ENCODE measurements at regions not wholly inside any gene's neighbourhood (a gene's known extent, or its start where the extent isn't known, plus 50 kb on each side); places are given as distances from the start of the nearest gene placed in this dataset.

DNA sequence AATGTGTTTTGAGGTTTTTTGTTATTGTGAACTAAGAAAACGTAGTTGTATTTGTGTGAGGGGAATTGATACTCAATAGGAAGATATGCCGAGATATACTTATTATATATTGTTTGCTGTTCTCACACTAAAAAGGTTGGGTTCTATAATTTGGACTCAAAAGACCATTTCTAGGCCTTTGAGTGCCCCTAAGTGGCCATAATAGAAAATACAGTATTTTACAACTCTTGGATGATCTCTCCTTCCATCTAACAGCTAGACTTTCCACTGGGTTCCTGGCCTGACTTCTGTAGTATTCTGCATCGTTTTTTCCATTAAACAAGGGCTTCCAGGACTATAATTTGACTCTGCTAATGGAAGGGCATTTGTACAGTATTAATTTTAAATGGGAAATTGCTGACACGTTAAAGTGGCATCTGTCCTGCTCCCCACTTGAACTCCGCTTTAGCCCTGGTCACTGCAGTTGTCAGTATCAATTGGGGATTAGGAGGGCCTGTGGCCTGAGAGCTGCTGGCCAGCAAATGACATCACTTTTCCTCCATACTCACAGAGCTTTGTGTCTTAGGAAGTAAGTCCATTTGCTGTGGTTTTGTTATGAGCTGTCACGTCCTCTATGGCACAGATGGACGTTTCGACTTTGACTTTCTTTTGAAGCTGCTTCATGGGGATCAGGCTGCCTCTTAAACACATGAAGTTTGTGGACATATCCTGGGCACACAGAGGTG lies 176.9 kb downstream of the SLIT2 start:
- H3K27ac ChIP-seq, result no peak overlapping the region
- intact Hi-C loops (cut with DNase I), result loop anchor here in 1 of 2 donors (10.0 kb wide), 1 partner anchor 256 kb away; no protein-coding TSS in a partner anchor
- H3K9me3 ChIP-seq, result no peaks in the 10 kb centered on the region
- TF ChIP-seq, protein P1, sequence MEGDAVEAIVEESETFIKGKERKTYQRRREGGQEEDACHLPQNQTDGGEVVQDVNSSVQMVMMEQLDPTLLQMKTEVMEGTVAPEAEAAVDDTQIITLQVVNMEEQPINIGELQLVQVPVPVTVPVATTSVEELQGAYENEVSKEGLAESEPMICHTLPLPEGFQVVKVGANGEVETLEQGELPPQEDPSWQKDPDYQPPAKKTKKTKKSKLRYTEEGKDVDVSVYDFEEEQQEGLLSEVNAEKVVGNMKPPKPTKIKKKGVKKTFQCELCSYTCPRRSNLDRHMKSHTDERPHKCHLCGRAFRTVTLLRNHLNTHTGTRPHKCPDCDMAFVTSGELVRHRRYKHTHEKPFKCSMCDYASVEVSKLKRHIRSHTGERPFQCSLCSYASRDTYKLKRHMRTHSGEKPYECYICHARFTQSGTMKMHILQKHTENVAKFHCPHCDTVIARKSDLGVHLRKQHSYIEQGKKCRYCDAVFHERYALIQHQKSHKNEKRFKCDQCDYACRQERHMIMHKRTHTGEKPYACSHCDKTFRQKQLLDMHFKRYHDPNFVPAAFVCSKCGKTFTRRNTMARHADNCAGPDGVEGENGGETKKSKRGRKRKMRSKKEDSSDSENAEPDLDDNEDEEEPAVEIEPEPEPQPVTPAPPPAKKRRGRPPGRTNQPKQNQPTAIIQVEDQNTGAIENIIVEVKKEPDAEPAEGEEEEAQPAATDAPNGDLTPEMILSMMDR (IDR thresholded peaks at IDR 0.05), result no peak
- no peaks in the 10 kb centered on the region for H3K36me3 ChIP-seq
- H3K4me3 ChIP-seq, result no peak overlapping the region
- no peak for ATAC-seq
- no peak for DNase-seq
- no peaks in the 10 kb centered on the region for H3K27me3 ChIP-seq
- H3K4me1 ChIP-seq, result no peaks in the 10 kb centered on the region

DNA sequence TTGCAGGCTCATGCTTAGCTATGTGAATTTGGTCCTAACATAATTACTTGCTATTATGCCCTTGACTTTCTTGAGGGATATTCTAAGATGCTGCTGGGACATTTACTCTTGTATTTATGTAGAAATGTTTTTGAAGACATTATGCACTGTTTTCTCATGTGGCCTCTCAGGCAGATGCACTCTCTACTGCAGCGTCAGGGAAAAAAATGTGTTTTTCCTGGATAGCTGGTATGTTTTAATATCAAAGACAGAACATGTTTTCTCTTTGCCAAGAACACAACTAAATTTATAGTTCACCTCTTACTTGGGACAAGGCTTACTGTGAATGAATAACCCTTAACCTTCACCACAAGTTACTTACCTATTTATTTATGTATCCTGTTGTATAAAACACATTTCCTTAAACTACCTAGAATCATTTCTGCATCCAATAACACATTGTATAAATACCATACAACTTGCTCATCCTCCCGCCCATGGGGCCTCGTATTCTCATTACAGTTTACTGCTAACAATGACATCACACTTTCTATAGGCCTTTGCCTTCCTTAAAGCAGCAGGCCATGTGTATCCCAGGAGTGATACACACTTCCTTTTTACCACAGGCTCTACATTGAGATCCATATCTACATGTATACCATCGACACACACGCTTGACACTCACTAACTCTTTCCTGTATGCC lies 178.7 kb downstream of the SLIT2 start:
- no peak overlapping the region for H3K4me3 ChIP-seq
- TF ChIP-seq, protein P1 (IDR thresholded peaks at IDR 0.05), result no peak
- no peaks in the 10 kb centered on the region for H3K9me3 ChIP-seq
- H3K36me3 ChIP-seq, result no peaks in the 10 kb centered on the region
- H3K4me1 ChIP-seq, result no peaks in the 10 kb centered on the region
- DNase-seq, result no peak
- H3K27me3 ChIP-seq, result no peaks in the 10 kb centered on the region
- ATAC-seq, result no peak
- intact Hi-C loops (cut with DNase I), result no loop called here
- no peak overlapping the region for H3K27ac ChIP-seq

DNA sequence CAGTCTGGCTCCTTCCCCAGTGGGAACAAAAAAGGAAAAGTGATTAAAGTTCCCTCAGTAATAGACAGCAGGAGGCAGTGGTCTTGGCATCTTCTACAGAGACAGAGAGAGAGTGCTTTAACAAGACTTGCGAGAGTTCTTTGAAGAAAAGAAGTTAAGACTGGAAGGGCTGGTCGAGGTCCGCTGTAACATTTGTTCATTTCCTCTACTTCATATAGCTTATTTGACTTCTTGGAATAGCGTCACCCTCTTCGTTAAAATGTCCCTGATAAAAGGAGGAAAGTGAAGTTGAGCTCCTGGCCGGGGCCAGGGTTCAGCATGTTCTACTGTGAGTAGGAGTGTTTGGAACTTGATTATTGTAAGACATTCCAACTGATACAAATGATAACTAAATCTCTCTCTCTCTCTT lies 179.8 kb downstream of the SLIT2 start:
- no peaks in the 10 kb centered on the region for H3K27me3 ChIP-seq
- TF ChIP-seq, protein P1 (IDR thresholded peaks at IDR 0.05), result no peak
- no peaks in the 10 kb centered on the region for H3K9me3 ChIP-seq
- intact Hi-C loops (cut with DNase I), result no loop called here
- no peaks in the 10 kb centered on the region for H3K4me1 ChIP-seq
- no peak for DNase-seq
- H3K36me3 ChIP-seq, result no peaks in the 10 kb centered on the region
- ATAC-seq, result peak; percentile 16
- H3K4me3 ChIP-seq, result no peak overlapping the region
- peak overlapping the region in 1 of 2 donors; percentile 55 for H3K27ac ChIP-seq

DNA sequence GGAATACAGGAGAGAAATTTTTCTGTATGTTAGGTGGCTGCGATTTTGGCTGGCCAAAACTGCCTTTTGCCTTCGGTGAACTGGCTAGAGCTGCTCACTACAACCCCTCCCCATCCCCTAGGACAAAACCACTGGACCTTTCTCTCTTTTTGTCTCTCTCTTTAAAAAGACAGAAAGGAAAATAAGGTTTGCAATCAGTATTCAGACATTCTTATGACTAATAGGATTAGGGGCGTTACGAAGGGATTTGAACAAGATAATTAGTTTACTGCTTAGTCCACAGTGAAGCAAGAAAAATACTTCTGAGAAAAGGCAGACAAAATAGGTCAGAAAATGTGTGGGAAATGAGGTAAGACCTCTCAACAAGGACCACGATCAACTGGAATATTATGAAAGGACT lies 180.4 kb downstream of the SLIT2 start:
- no peaks in the 10 kb centered on the region for H3K27me3 ChIP-seq
- H3K9me3 ChIP-seq, result no peaks in the 10 kb centered on the region
- TF ChIP-seq, protein P1 (IDR thresholded peaks at IDR 0.05), result no peak
- intact Hi-C loops (cut with DNase I), result no loop called here
- no peak overlapping the region for H3K4me3 ChIP-seq
- H3K27ac ChIP-seq, result peak overlapping the region in 1 of 2 donors; percentile 55
- ATAC-seq, result peak; percentile 32
- DNase-seq, result no peak
- no peaks in the 10 kb centered on the region for H3K4me1 ChIP-seq
- H3K36me3 ChIP-seq, result no peaks in the 10 kb centered on the region

DNA sequence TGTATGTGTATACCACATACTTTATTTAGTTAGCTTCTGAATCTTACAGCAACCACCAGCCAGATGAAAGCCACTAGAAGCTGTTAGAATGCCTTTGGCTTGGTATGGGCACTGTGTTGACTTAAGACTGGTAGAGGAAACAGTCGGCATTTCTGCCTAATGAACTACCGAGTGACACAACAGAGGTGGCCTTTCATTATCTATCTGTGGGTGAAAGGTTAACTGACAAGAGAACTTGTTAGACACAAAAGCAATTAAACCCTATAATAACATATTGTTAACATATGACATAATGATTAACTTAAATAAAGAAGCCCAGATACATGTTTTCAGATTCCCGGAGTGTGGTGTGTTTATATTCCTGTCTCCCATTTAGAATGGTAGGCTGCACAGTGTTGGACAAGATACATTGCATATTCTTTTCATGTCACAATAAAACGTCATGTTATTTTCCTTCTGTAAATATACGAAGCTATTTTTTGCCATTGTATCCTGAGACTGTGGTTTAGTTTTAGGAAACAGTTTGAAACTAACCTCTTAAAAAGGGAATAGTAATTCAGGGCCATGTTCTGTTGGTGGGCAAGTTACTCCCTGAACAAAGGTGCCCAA lies 181.5 kb downstream of the SLIT2 start:
- Histone ChIP-seq H3K27ac (no peak overlapping the region), H3K36me3 (no peaks in the 10 kb centered on the region), H3K9me3 (no peaks in the 10 kb centered on the region), H3K27me3 (no peaks in the 10 kb centered on the region), H3K4me3 (no peak overlapping the region), H3K4me1 (no peaks in the 10 kb centered on the region)
- DNase-seq (no peak), ATAC-seq (peak; percentile 68)
- TF ChIP-seq, protein P1 (IDR thresholded peaks at IDR 0.05), result no peak
- intact Hi-C loops (cut with DNase I), result no loop called here

All from left lung (tissue), 4 donors.